ENCODE measurements at regions not wholly inside any gene's neighbourhood (a gene's known extent, or its start where the extent isn't known, plus 50 kb on each side); places are given as distances from the start of the nearest gene placed in this dataset.
"Not testable (repeated sequence)": the region's sequence is repeated elsewhere in the genome, so short reads cannot be mapped to it uniquely, and the experiment has no call there.

- no peak for DNase-seq (ENCODE audit: low read depth)
Measured at GRCh38 chr14:30264161-30264560, 294.8 kb upstream of the G2E3 start.

GRCh38 chr14:30266290-30266689 lies 292.7 kb upstream of the G2E3 start:
- no peak for DNase-seq (ENCODE audit: low read depth)

- DNase-seq (ENCODE audit: low read depth): no peak
Measured at GRCh38 chr14:30267141-30267540, 291.8 kb upstream of the G2E3 start.

GRCh38 chr14:30270200-30271161 lies 288.5 kb upstream of the G2E3 start:
- peak; percentile 24 for DNase-seq (ENCODE audit: low read depth)

- no peak for DNase-seq (ENCODE audit: low read depth)
Measured at GRCh38 chr14:30271811-30272323, 287.1 kb upstream of the G2E3 start.

- DNase-seq (ENCODE audit: low read depth): no peak
Measured at GRCh38 chr14:30272848-30273832, 285.8 kb upstream of the G2E3 start.

GRCh38 chr14:30275604-30276003 lies 283.4 kb upstream of the G2E3 start:
- no peak for DNase-seq (ENCODE audit: low read depth)

- no peak for DNase-seq (ENCODE audit: low read depth)
Measured at GRCh38 chr14:30277268-30277667, 281.7 kb upstream of the G2E3 start.

- not testable (repeated sequence) for DNase-seq (ENCODE audit: low read depth)
Measured at GRCh38 chr14:30278856-30279255, 280.1 kb upstream of the G2E3 start.

- no peak for DNase-seq (ENCODE audit: low read depth)
Measured at GRCh38 chr14:30283822-30284446, 275.0 kb upstream of the G2E3 start.

- no peak for DNase-seq (ENCODE audit: low read depth)
Measured at GRCh38 chr14:30284808-30285207, 274.1 kb upstream of the G2E3 start.

- DNase-seq (ENCODE audit: low read depth): no peak
Measured at GRCh38 chr14:30287579-30288445, 271.1 kb upstream of the G2E3 start.

GRCh38 chr14:30290001-30290400 lies 269.0 kb upstream of the G2E3 start:
- no peak for DNase-seq (ENCODE audit: low read depth)

GRCh38 chr14:30291216-30291615 lies 267.7 kb upstream of the G2E3 start:
- DNase-seq (ENCODE audit: low read depth): no peak

GRCh38 chr14:30292541-30292940 lies 266.4 kb upstream of the G2E3 start:
- DNase-seq (ENCODE audit: low read depth): no peak

GRCh38 chr14:30295980-30296379 lies 263.0 kb upstream of the G2E3 start:
- no peak for DNase-seq (ENCODE audit: low read depth)

GRCh38 chr14:30296931-30297405 lies 262.0 kb upstream of the G2E3 start:
- DNase-seq (ENCODE audit: low read depth): no peak

- no peak for DNase-seq (ENCODE audit: low read depth)
Measured at GRCh38 chr14:30297876-30298795, 260.8 kb upstream of the G2E3 start.

- no peak for DNase-seq (ENCODE audit: low read depth)
Measured at GRCh38 chr14:30299915-30300314, 259.0 kb upstream of the G2E3 start.

GRCh38 chr14:30303350-30303749 lies 255.6 kb upstream of the G2E3 start:
- no peak for DNase-seq (ENCODE audit: low read depth)
